ENCODE measurements at regions not wholly inside any gene's neighbourhood (a gene's known extent, or its start where the extent isn't known, plus 50 kb on each side); places are given as distances from the start of the nearest gene placed in this dataset.

- in situ Hi-C loops (cut with MboI; ENCODE audit: low pct_unique_long_range_greater_than_20kb in 2 of 9, low sequenced_read_pairs in 9 of 9, unreplicated experiment in 9 of 9): loop anchor here in 7 of 9 experiments (10.0 to 25.0 kb wide), 4 partner anchors 77 to 550 kb away; no protein-coding TSS in a partner anchor
- H3K4me3 ChIP-seq: no peak overlapping the region
- peak; percentile 39 to 86 (median 66) for ATAC-seq (replicated peaks in 6 of 8)
- H3K27ac ChIP-seq: peak overlapping the region; percentile 7 to 26
- peaks cover 23 to 38% of the 10 kb centered on the region in 2 donors for H3K4me1 ChIP-seq (replicated peaks in 1 of 2)
- WGBS, 10 experiments: 10 to 75% (median 55%) methylated on average over 1 to 4 of the region's 6 CpGs; no CpG with 5 or more reads in 4 of the 10 experiments
Measured at GRCh38 chr10:63711867-63712716, 190.9 kb downstream of the REEP3 start.

GRCh38 chr10:63712717-63713115, 191.5 kb downstream of the REEP3 start:
- 67% methylated on average over 1 of the region's 1 CpG; no CpG with 5 or more reads in 9 of the 10 experiments for WGBS, 10 experiments
- in situ Hi-C loops (cut with MboI; ENCODE audit: low pct_unique_long_range_greater_than_20kb in 2 of 9, low sequenced_read_pairs in 9 of 9, unreplicated experiment in 9 of 9): loop anchor here in 7 of 9 experiments (10.0 to 25.0 kb wide), 4 partner anchors 78 to 550 kb away; no protein-coding TSS in a partner anchor
- Histone ChIP-seq H3K4me1 (replicated peaks in 1 of 2) (peaks cover 28 to 44% of the 10 kb centered on the region in 2 donors), H3K27ac (peak overlapping the region; percentile 7 to 26), H3K4me3 (no peak overlapping the region)
- no peak for ATAC-seq (replicated peaks in 6 of 8)

DNA sequence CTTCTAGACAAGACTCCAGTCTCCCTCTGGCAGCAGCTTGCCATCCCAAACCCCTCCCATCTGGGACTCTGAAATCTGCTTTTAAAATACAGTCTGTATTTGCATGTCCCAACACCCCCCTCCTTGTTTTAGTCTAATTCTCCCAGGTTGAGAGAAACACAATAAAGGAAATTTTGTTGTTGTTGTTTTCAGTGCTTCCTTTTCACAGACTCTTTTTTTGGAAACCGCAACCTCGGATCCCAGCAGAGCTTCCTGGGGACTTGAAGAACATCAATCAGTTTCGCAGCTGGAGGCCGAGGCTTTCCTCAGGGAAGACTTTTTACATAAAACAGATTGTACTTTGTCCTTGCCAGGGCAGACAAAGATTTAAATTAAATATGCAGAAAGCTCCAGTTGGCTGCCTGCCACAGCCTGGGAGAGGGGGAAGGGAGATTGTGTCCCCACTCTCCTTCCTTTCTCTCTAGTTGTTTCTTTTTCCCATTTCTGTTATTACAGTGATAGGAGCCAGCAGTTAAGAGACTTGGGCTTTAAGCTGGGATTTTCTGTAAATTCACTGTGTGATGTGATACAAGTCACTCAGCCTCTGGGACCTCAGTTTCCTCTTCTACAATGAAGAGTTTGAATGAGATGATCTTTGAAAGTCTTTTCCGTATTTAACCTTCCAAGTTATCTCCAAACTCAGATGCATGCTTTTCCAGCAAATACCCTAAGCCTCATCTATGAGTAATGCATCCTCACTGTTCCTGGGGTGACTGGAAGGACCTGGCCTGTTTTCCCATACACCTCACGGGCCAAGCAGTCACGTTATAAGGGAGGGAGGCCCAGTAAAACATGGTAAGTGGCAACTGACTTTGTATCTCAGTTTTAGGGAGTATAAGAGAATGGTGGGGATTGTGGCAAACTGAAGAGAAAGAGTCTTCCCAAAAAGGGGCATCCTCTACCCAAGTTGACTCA, 192.3 kb downstream of the REEP3 start:
- H3K4me1 ChIP-seq (replicated peaks in 1 of 2): peaks cover 28 to 51% of the 10 kb centered on the region in 2 donors
- in situ Hi-C loops (cut with MboI; ENCODE audit: low pct_unique_long_range_greater_than_20kb in 2 of 9, low sequenced_read_pairs in 9 of 9, unreplicated experiment in 9 of 9): loop anchor here in 7 of 9 experiments (10.0 to 25.0 kb wide), 4 partner anchors 79 to 551 kb away; no protein-coding TSS in a partner anchor
- WGBS, 10 experiments: 0 to 51% (median 23%) methylated on average over 1 to 7 of the region's 7 CpGs; no CpG with 5 or more reads in 1 of the 10 experiments
- no peak overlapping the region for H3K4me3 ChIP-seq
- peak; percentile 48 to 85 (median 73) for ATAC-seq (replicated peaks in 6 of 8)
- H3K27ac ChIP-seq: peak overlapping the region; percentile 12 to 59

DNA sequence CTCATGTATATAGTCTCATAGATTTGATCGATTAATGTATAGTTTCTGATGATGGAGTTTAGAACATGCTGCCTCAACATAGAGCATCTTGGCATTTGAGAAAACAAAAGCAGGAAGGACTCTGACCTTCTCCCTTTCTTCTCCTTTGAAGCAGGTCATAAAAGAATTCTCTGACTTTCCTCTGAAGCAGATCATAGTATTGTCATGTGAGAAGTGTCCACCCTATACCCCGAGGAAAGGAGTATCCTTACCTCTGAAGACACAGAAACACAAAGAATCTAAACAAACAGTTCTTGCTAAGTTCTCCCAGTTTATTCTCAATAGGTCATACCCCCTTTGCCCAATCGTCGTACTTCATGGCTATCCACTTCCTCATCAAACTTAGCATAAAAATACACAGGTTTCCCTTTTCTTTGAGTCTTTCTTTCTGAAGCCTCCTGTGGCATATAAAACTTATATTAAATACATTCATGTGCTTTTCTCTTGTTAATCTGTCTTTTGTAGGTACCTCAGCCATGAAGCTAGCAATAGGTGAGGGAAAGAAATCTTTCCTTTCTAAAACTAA, 194.9 kb downstream of the REEP3 start:
- in situ Hi-C loops (cut with MboI; ENCODE audit: low pct_unique_long_range_greater_than_20kb in 2 of 9, low sequenced_read_pairs in 9 of 9, unreplicated experiment in 9 of 9): loop anchor here in 7 of 9 experiments (10.0 to 25.0 kb wide), 4 partner anchors 81 to 554 kb away; no protein-coding TSS in a partner anchor
- WGBS, 10 experiments: 40 to 100% (median 76%) methylated on average over 1 to 4 of the region's 4 CpGs
- H3K27ac ChIP-seq: no peak overlapping the region
- peaks cover 28 to 51% of the 10 kb centered on the region in 2 donors for H3K4me1 ChIP-seq (replicated peaks in 1 of 2)
- ATAC-seq (replicated peaks in 6 of 8): no peak
- H3K4me3 ChIP-seq: no peak overlapping the region

- peak in 7 of 8 experiments; percentile 1 to 59 (median 16) for ATAC-seq (replicated peaks in 6 of 8)
- 17 to 100% (median 66%) methylated on average over 1 to 5 of the region's 11 CpGs for WGBS, 10 experiments
Measured at GRCh38 chr10:63717027-63717715, 196.0 kb downstream of the REEP3 start.

DNA sequence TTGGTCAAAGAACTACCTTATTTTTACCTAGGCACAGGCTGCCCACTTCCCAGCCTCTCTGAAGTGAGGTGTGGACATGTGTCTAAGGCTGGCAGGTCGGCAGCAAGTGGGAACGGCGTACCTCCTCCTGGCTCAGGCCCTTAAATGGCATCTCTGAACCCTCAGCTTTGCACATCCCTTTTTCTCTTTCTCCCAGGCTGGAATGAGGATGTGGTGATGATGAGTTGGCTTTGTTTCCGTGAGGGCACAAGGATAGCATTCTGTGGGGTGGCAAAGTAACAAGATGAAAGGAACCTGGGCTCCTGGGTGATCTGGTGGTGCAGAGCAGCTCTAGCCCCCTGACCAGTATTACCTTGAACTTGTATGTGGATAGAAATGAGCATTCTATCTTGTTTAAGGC, 196.8 kb downstream of the REEP3 start:
- H3K4me3 ChIP-seq: no peak overlapping the region
- WGBS, 10 experiments: 68 to 100% (median 91%) methylated on average over 1 to 4 of the region's 4 CpGs; no CpG with 5 or more reads in 5 of the 10 experiments
- peaks cover 11 to 33% of the 10 kb centered on the region in 2 donors for H3K4me1 ChIP-seq (replicated peaks in 1 of 2)
- no peak for ATAC-seq (replicated peaks in 6 of 8)
- in situ Hi-C loops (cut with MboI; ENCODE audit: low pct_unique_long_range_greater_than_20kb in 2 of 9, low sequenced_read_pairs in 9 of 9, unreplicated experiment in 9 of 9): loop anchor here in 7 of 9 experiments (10.0 to 25.0 kb wide), 4 partner anchors 83 to 556 kb away; no protein-coding TSS in a partner anchor
- H3K27ac ChIP-seq: no peak overlapping the region

More at GRCh38 chr10:63717027-63717715, 196.0 kb downstream of the REEP3 start:
- in situ Hi-C loops (cut with MboI; ENCODE audit: low pct_unique_long_range_greater_than_20kb in 2 of 9, low sequenced_read_pairs in 9 of 9, unreplicated experiment in 9 of 9): loop anchor here in 7 of 9 experiments (10.0 to 25.0 kb wide), 4 partner anchors 82 to 555 kb away; no protein-coding TSS in a partner anchor
- Histone ChIP-seq H3K4me1 (replicated peaks in 1 of 2) (peaks cover 19 to 42% of the 10 kb centered on the region in 2 donors), H3K4me3 (no peak overlapping the region), H3K27ac (no peak overlapping the region)

DNA sequence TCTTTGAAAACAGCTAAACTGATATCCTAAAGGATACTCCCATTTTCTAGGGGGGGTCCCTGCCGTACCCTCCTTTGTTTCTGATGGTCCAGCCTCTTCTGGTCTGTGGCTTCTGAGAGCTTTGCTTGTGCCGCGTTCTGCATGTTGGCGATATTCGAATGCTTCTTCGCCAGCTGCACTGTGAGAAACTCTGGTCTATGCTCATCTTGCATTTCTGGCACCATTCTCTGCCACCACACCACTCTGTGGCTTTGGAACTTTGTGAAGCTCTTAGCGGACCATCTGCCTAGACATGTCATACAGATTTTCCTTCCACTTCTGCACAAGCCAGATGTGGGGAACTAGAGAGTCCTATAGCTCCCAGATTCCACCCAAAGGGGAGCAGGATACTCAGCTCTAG, 197.2 kb downstream of the REEP3 start:
- no peak overlapping the region for H3K27ac ChIP-seq
- 40 to 100% (median 87%) methylated on average over 2 to 7 of the region's 7 CpGs; no CpG with 5 or more reads in 5 of the 10 experiments for WGBS, 10 experiments
- peaks cover 11 to 29% of the 10 kb centered on the region in 2 donors for H3K4me1 ChIP-seq (replicated peaks in 1 of 2)
- in situ Hi-C loops (cut with MboI; ENCODE audit: low pct_unique_long_range_greater_than_20kb in 2 of 9, low sequenced_read_pairs in 9 of 9, unreplicated experiment in 9 of 9): loop anchor here in 7 of 9 experiments (10.0 to 25.0 kb wide), 4 partner anchors 84 to 556 kb away; no protein-coding TSS in a partner anchor
- H3K4me3 ChIP-seq: no peak overlapping the region
- ATAC-seq (replicated peaks in 6 of 8): no peak

GRCh38 chr10:63719226-63719856, 198.1 kb downstream of the REEP3 start:
- 17 to 100% (median 71%) methylated on average over 2 to 4 of the region's 4 CpGs for WGBS, 10 experiments
- H3K4me1 ChIP-seq (replicated peaks in 1 of 2): peaks cover 7 to 22% of the 10 kb centered on the region in 2 donors
- H3K4me3 ChIP-seq: no peak overlapping the region
- ATAC-seq (replicated peaks in 6 of 8): no peak
- in situ Hi-C loops (cut with MboI; ENCODE audit: low pct_unique_long_range_greater_than_20kb in 2 of 9, low sequenced_read_pairs in 9 of 9, unreplicated experiment in 9 of 9): loop anchor here in 7 of 9 experiments (10.0 to 25.0 kb wide), 4 partner anchors 85 to 557 kb away; no protein-coding TSS in a partner anchor
- H3K27ac ChIP-seq: no peak overlapping the region

GRCh38 chr10:63720072-63720537, 198.9 kb downstream of the REEP3 start:
- H3K27ac ChIP-seq: no peak overlapping the region
- 0 to 17% (median 3%) methylated on average over 1 to 6 of the region's 6 CpGs; no CpG with 5 or more reads in 1 of the 10 experiments for WGBS, 10 experiments
- no peak overlapping the region for H3K4me3 ChIP-seq
- H3K4me1 ChIP-seq (replicated peaks in 1 of 2): peaks cover 7 to 21% of the 10 kb centered on the region in 2 donors
- ATAC-seq (replicated peaks in 6 of 8): peak in 1 of 8 experiments; percentile 40
- in situ Hi-C loops (cut with MboI; ENCODE audit: low pct_unique_long_range_greater_than_20kb in 2 of 9, low sequenced_read_pairs in 9 of 9, unreplicated experiment in 9 of 9): loop anchor here in 6 of 9 experiments (25.0 kb wide), 3 partner anchors 233 to 558 kb away; no protein-coding TSS in a partner anchor

GRCh38 chr10:63720676-63721075, 199.5 kb downstream of the REEP3 start:
- in situ Hi-C loops (cut with MboI; ENCODE audit: low pct_unique_long_range_greater_than_20kb in 2 of 9, low sequenced_read_pairs in 9 of 9, unreplicated experiment in 9 of 9): loop anchor here in 6 of 9 experiments (25.0 kb wide), 3 partner anchors 233 to 558 kb away; no protein-coding TSS in a partner anchor
- whole genome bisulfite sequencing, 10 experiments: 0 to 80% (median 43%) methylated on average over 1 to 4 of the region's 4 CpGs; no CpG with 5 or more reads in 2 of the 10 experiments
- Histone ChIP-seq H3K4me1 (replicated peaks in 1 of 2) (peaks cover 7 to 21% of the 10 kb centered on the region in 2 donors), H3K27ac (no peak overlapping the region), H3K4me3 (no peak overlapping the region)
- peak in 3 of 8 experiments; percentile 12 to 30 (median 20) for ATAC-seq (replicated peaks in 6 of 8)

GRCh38 chr10:63722537-63722936, 201.3 kb downstream of the REEP3 start:
- H3K27ac ChIP-seq: no peak overlapping the region
- 13 to 86% (median 59%) methylated on average over 1 to 5 of the region's 5 CpGs; no CpG with 5 or more reads in 7 of the 10 experiments for WGBS, 10 experiments
- H3K4me3 ChIP-seq: no peak overlapping the region
- in situ Hi-C loops (cut with MboI; ENCODE audit: low pct_unique_long_range_greater_than_20kb in 2 of 9, low sequenced_read_pairs in 9 of 9, unreplicated experiment in 9 of 9): loop anchor here in 6 of 9 experiments (25.0 kb wide), 3 partner anchors 235 to 560 kb away; no protein-coding TSS in a partner anchor
- H3K4me1 ChIP-seq (replicated peaks in 1 of 2): peaks cover 2 to 9% of the 10 kb centered on the region in 2 donors
- peak in 1 of 8 experiments; percentile 23 for ATAC-seq (replicated peaks in 6 of 8)

All from motor neuron (in vitro differentiated cells).